ENCODE measurements at regions not wholly inside any gene's neighbourhood (a gene's known extent, or its start where the extent isn't known, plus 50 kb on each side); places are given as distances from the start of the nearest gene placed in this dataset.
"Not testable (repeated sequence)": the region's sequence is repeated elsewhere in the genome, so short reads cannot be mapped to it uniquely, and the experiment has no call there.

- not testable (repeated sequence) for TF ChIP-seq YY1 (IDR thresholded peaks at IDR 0.05; ENCODE audit: insufficient read depth, insufficient read length); ZNF274 (IDR thresholded peaks at IDR 0.05; ENCODE audit: low read depth, low read length)
Measured at GRCh38 chr7:91729046-91729445, 151.5 kb downstream of the MTERF1 start.
